ENCODE measurements at regions not wholly inside any gene's neighbourhood (a gene's known extent, or its start where the extent isn't known, plus 50 kb on each side); places are given as distances from the start of the nearest gene placed in this dataset.
"Not testable (repeated sequence)": the region's sequence is repeated elsewhere in the genome, so short reads cannot be mapped to it uniquely, and the experiment has no call there.

- no peak for DNase-seq (ENCODE audit: low read depth in 2 of 2)
Measured at GRCh38 chr4:81816031-81816761, 344.5 kb upstream of the RASGEF1B start.

GRCh38 chr4:81814987-81815541, 343.4 kb upstream of the RASGEF1B start:
- DNase-seq (ENCODE audit: low read depth in 2 of 2) = no peak

DNA sequence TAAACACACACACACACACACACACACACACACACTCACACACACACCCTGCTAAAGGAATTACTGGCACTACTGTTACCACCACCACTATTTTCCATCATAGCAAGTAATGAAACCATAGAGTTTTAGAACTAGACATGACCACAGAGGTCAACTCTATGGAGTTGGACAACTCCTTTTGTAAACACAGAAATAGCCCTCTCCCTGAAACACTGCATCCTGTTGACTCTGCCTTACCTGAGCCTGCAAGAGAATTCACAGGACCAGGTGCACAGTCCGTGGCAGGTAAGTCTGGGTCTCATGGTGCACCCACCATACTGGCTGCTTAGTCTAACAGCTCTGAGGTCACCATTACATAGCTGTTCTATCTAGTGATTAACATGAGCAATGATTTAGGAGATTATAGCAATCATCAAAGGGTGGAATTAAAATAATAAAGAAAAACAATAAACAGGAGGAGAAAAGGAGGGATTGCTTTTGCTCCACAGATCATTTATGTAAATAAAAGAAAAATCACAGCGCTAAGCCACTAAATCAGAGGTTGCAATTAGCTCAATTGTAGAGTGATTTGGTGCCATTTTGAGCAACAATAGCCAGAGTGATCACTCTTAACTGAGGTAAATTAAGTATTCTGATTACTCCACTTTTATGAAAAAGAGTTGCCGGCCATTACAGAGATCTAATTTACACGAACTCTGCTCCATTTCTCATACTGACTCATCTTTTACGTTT, 340.0 kb upstream of the RASGEF1B start:
- no peak for DNase-seq (ENCODE audit: low read depth in 2 of 2)

DNA sequence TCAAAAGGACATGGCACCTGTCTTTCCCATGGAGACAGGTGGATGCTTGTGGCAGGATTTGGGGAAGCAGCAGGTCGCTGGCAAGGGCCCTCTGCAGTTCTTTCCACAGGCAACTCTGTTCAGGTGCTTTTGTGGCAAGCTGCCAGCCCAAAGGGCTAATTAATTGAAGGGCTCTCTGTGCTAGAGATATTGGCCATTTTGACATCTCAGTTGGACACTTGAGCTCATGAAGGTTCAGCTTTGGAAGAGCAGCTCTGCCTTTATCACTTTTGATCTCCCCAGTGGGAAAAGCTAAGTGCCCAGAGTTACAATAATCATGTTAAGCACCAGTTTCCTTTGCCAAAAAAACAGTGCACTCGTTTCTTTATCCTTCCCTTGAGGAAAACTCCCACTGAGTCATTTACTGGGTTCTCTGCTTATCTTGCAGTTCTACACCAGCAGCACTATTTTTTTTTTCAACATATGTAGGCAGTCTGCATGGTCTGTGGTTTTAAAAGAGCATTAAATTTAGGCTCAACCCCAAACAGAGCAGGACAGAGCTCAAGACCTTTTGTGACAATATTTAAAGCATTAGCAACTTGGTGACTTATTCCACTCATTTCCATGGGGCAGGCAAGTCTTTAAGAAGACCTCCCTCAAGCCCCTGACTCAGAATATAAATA, 336.4 kb upstream of the RASGEF1B start:
- no peak for DNase-seq (ENCODE audit: low read depth in 2 of 2)

DNA sequence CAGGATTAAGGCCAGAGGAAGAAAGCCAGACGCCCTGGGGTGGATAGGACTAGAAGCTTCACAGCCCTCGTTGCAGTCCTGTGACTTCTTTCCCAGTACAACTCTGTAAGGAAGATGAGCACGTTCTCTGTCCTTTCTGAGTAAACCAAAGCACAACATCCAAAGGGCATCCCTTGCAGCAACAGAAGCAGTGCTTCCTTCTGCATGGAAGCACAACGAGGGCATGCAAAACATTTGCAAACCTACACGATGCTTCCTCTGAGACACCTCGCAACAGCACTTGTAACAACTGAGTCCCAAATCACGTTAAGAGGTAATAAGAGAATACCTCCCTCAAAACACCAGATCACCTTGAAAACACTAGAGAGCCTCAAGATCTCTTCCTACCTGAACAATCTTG, 335.7 kb upstream of the RASGEF1B start:
- DNase-seq (ENCODE audit: low read depth in 2 of 2) = no peak

DNA sequence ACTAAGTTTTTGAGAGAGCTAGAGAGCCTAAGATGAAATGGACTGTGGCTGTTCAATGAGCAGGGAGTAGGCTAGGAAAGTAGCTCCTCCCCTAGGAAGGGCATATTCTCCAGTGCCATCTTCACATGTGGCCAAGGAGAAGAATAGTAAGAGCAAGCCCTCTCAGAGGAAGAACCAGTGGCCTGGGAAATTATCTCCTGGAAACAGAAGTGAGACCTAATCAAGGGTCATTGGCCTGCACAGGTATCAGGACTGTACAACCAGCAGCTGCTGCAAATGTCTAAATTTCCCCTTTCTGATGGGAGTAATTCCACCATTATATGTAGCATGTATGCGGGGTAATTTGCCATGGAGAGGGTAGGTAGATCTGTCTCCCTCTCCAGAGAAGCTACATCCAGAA, 334.8 kb upstream of the RASGEF1B start:
- no peak for DNase-seq (ENCODE audit: low read depth in 2 of 2)

DNA sequence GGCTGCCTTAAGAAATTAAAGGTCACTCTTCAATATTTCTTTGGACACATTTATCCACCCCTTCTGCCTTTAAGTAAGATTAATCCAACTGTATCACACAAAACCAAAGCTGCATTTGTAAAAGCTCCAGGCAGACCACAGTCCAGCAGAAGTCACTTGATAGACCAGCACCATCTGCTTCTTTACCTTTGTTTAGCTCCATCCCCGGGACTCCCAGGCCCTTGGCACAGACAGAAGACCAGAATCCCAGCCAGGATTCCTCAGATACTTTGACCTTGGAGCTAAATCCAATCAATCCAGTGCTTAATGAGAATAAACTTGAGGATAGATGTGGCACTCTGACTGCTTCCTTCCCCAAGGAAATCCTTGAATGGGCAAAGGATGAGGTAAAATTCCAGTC, 333.1 kb upstream of the RASGEF1B start:
- DNase-seq (ENCODE audit: low read depth in 2 of 2) = no peak

DNA sequence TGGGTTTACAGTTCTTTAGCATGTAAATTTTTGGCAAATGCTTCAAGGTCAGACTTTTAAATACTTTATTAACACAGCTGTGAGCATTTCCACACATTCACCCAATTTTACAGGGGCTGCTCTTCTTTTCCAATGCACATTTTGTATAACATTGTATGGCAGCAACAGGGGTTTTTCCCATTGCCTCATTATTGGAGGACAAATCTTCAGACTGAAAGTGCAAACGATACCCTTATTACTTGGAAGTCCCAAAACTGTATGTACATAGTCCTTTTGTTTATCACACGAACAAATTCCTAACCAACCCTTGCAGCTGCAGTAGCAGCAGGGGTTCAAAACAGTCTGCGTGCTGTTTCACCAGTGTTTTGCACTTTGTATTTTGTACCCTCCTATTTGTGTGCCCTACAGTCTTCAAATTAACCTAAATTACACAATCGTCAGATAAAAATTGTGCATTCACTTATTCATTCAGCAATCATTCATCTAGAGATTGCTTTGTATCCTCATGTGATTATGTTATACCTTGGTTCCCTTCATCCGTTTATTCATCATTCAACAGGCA, 330.7 kb upstream of the RASGEF1B start:
- DNase-seq (ENCODE audit: low read depth in 2 of 2) = no peak

- no peak for DNase-seq (ENCODE audit: low read depth in 2 of 2)
Measured at GRCh38 chr4:81799371-81799770, 327.7 kb upstream of the RASGEF1B start.

GRCh38 chr4:81796790-81797528, 325.3 kb upstream of the RASGEF1B start:
- no peak for DNase-seq (ENCODE audit: low read depth in 2 of 2)

GRCh38 chr4:81792521-81792920, 320.8 kb upstream of the RASGEF1B start:
- no peak for DNase-seq (ENCODE audit: low read depth in 2 of 2)

GRCh38 chr4:81790477-81790876, 318.8 kb upstream of the RASGEF1B start:
- DNase-seq (ENCODE audit: low read depth in 2 of 2) = no peak

DNA sequence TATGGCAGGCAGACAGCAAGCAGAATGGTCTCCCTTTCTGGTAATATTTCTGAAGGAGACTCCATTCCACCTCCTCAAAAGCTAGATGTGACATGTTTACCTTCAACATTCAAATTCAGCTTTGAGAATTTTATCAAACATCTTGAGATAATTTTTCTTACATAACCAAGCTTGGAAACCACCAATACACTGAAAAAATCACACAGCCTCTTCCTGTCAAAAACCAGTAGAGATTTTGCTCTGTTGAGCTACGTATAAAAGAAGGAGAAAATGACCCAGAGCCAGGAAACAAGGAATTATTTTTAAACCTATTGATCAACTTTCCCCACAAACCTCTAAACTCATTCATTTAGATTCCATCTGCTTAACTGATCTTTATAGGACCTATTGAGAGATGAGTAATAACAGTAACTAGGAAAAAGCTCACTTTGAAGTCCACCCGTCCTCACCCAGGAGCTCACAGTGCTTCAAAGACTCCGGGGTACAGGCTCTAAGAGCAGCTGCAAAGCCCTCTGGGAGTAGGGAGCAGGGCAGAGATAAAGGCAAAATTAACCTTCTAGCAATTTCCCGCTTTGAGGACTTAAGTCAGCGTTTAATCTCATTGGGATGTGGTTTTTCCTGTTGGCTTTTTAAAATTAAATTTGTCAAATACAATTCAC, 318.2 kb upstream of the RASGEF1B start:
- no peak for DNase-seq (ENCODE audit: low read depth in 2 of 2)

DNA sequence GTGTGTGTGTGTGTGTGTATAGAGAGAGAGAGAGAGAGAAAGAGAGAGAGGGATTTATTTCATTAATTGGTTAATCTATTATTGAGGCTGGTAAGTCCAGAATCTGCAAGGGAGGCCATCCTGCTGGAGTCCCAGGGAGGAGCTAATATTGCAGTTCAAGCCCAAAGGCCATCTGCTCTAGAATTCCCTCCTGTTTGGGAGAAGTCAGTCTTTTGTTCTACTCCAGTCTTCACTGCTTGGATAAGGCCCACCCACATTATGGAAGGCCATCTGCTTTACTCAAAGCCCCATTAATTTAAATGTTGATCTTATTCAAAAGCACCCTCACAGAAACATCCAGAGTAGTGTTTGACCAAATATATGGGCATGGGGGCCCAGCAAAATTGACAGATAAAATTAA, 317.5 kb upstream of the RASGEF1B start:
- DNase-seq (ENCODE audit: low read depth in 2 of 2) = no peak

DNA sequence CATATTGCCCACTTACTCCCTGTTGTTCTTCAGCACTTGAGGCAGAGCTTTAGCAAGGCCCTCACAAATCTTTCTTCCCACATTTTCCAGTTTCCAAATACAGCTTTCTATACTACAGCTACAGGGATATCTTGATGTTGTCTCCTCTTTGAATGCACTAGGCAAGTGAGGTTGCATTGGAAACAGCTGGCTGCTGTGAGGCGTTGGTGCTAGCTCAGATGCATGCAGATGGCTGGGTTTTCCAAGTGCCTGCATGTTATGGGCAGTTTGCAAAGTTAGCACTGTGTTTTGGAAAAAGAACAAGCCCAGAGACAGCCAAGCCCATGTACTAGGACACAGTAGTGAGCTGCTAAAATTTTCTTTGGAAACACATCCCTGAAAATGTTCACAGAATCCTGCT, 315.1 kb upstream of the RASGEF1B start:
- no peak for DNase-seq (ENCODE audit: low read depth in 2 of 2)

GRCh38 chr4:81786063-81786763, 314.5 kb upstream of the RASGEF1B start:
- DNase-seq (ENCODE audit: low read depth in 2 of 2) = no peak

DNA sequence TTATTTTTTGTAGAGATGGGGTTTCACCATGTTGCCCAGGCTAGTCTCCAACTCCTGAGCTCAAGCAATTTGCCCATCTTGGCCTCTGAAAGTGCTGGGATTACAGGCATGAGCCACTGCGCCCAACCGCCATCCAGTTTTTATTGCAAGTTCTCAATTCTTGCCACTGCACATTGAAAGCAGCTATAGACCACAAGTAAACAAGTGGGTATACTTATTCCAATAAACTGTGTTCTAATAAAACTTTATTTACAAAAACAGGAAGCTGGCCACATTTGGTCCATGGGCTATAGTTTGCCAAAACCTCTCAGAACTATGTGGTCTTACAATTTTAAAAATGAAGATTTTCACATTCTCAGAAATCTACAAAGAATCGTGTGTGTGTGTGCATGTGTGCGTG, 313.6 kb upstream of the RASGEF1B start:
- no peak for DNase-seq (ENCODE audit: low read depth in 2 of 2)

- DNase-seq (ENCODE audit: low read depth in 2 of 2) = no peak
Measured at GRCh38 chr4:81783558-81783957, 311.9 kb upstream of the RASGEF1B start.

GRCh38 chr4:81781799-81782198, 310.1 kb upstream of the RASGEF1B start:
- no peak for DNase-seq (ENCODE audit: low read depth in 2 of 2)

- not testable (repeated sequence) for DNase-seq (ENCODE audit: low read depth in 2 of 2)
Measured at GRCh38 chr4:81777718-81778117, 306.0 kb upstream of the RASGEF1B start.

Data from stimulated activated CD8-positive, alpha-beta memory T cell treated with anti-CD3 and anti-CD28 coated beads, Interleukin-7, amount 100 ng/mL, for 4 hours (primary cell).